IMR-90 (cell line): ENCODE measurements at regions not wholly inside any gene's neighbourhood (a gene's known extent, or its start where the extent isn't known, plus 50 kb on each side); places are given as distances from the start of the nearest gene placed in this dataset.

ENCODE experiments used
- ATAC-seq: fragments of 200-7000 bp; cut with Tn5 transposase; 2 replicates; pipeline ENCODE4 v1.9.1; 2020; ENCODE audit warnings: low read depth, mild to moderate bottlenecking, moderate library complexity
- BruUV-seq: library from RNA; stranded (reverse); fragments of 400-500 nt; replicated peaks from 2 replicates; lab custom pipeline; 2021; lab: Mats Ljungman, UMichigan
- CTCF ChIA-PET: fragments of 300-600 bp; formaldehyde crosslinking; extraction: SDS; loops from one replicate; lab custom pipeline; 2021; ENCODE audit warnings: antibody characterized with exemption; lab: Yijun Ruan, JAX
- POLR2A ChIA-PET: fragments of 300-600 bp; sonication (Branson Sonifier 250); formaldehyde crosslinking; loops from one replicate; lab custom pipeline; 2022; ENCODE audit warnings: antibody characterized with exemption; ENCODE audit not compliant: unreplicated experiment; lab: Charles Lee
- DNase-seq: peaks from one replicate; pipeline ENCODE4 v3.0.0; 2013
- H2AFZ ChIP-seq: replicated peaks from 2 replicates; pipeline ENCODE3; 2013; ENCODE audit warnings: low read length, mild to moderate bottlenecking; ENCODE audit not compliant: poor library complexity
- H2AK5ac ChIP-seq: 2 replicates; pipeline ENCODE4 v1.6.1; 2013; ENCODE audit warnings: low read depth, low read length, inconsistent platforms
- H2AK9ac ChIP-seq: replicated peaks from 2 replicates; pipeline ENCODE3; 2013; ENCODE audit warnings: mild to moderate bottlenecking, low read depth, low read length, moderate library complexity; ENCODE audit not compliant: poor library complexity
- H2BK120ac ChIP-seq: 2 replicates; pipeline ENCODE4 v1.6.1; 2013; ENCODE audit warnings: low read depth, low read length, inconsistent platforms
- H2BK15ac ChIP-seq: 3 replicates; pipeline ENCODE4 v1.6.1; 2013; ENCODE audit warnings: low read depth, low read length, inconsistent platforms
- H2BK20ac ChIP-seq: 2 replicates; pipeline ENCODE4 v1.6.1; 2013; ENCODE audit warnings: low read depth, mild to moderate bottlenecking, inconsistent platforms, low read length, moderate library complexity
- H2BK5ac ChIP-seq: 2 replicates; pipeline ENCODE4 v1.6.1; 2013; ENCODE audit warnings: mild to moderate bottlenecking, low read depth, low read length, inconsistent platforms; ENCODE audit not compliant: poor library complexity, severe bottlenecking
- H3K14ac ChIP-seq: replicated peaks from 2 replicates; pipeline ENCODE4 v1.6.1; 2013; ENCODE audit warnings: low read depth, low read length, inconsistent platforms
- H3K18ac ChIP-seq: 2 replicates; pipeline ENCODE4 v1.6.1; 2013; ENCODE audit warnings: low read depth, low read length, control low read depth
- H3K23ac ChIP-seq: 2 replicates; pipeline ENCODE4 v1.6.1; 2013; ENCODE audit warnings: low read depth, low read length, inconsistent platforms
- H3K27ac ChIP-seq: 2 replicates; pipeline ENCODE4 v1.5.1; 2013; ENCODE audit warnings: mild to moderate bottlenecking, control low read depth, low read length; ENCODE audit not compliant: insufficient read depth
- H3K27me3 ChIP-seq: 2 replicates; pipeline ENCODE4 v1.6.1; 2013; ENCODE audit warnings: low read length; ENCODE audit not compliant: control insufficient read depth, insufficient read depth
- H3K36me3 ChIP-seq: 2 replicates; pipeline ENCODE4 v1.6.1; 2013; ENCODE audit warnings: low read length, mixed read lengths; ENCODE audit not compliant: control insufficient read depth, insufficient read depth
- H3K4ac ChIP-seq: 2 replicates; pipeline ENCODE4 v1.6.1; 2013; ENCODE audit warnings: low read depth, low read length, inconsistent platforms
- H3K4me1 ChIP-seq: 2 replicates; pipeline ENCODE4 v1.6.1; 2013; ENCODE audit warnings: low read length, mixed read lengths; ENCODE audit not compliant: control insufficient read depth, insufficient read depth
- H3K4me2 ChIP-seq: 2 replicates; pipeline ENCODE4 v1.6.1; 2013; ENCODE audit warnings: low read depth, mild to moderate bottlenecking, control low read depth, low read length, moderate library complexity
- H3K4me3 ChIP-seq: 2 replicates; pipeline ENCODE4 v1.5.1; 2013; ENCODE audit warnings: low read depth, mild to moderate bottlenecking, control low read depth, low read length, moderate library complexity; ENCODE audit not compliant: insufficient read depth
- H3K56ac ChIP-seq: 2 replicates; pipeline ENCODE4 v1.6.1; 2013; ENCODE audit warnings: low read length, inconsistent platforms; ENCODE audit not compliant: insufficient read depth; ENCODE audit errors: extremely low read depth
- H3K79me1 ChIP-seq, 2 experiments: 2 replicates each; pipeline ENCODE4 v1.6.1; 2013; ENCODE audit warnings: low read length in 2 of 2, inconsistent platforms in 1 of 2, low read depth in 1 of 2
- H3K9ac ChIP-seq: 2 replicates; pipeline ENCODE4 v1.6.1; 2013; ENCODE audit warnings: low read depth, low read length, control low read depth
- H3K9me1 ChIP-seq: 2 replicates; pipeline ENCODE4 v1.6.1; 2013; ENCODE audit warnings: low read length, inconsistent platforms; ENCODE audit not compliant: insufficient read depth
- H3K9me3 ChIP-seq: 2 replicates; pipeline ENCODE4 v1.6.1; 2013; ENCODE audit warnings: low read length; ENCODE audit not compliant: control insufficient read depth, insufficient read depth
- H4K20me1 ChIP-seq: 2 replicates; pipeline ENCODE4 v1.6.1; 2013; ENCODE audit warnings: low read length, inconsistent platforms; ENCODE audit not compliant: insufficient read depth
- H4K5ac ChIP-seq: 2 replicates; pipeline ENCODE4 v1.6.1; 2013; ENCODE audit warnings: mild to moderate bottlenecking, low read depth, low read length, control low read depth
- H4K8ac ChIP-seq, 2 experiments: 2 replicates each; pipeline ENCODE4 v1.6.1; 2013; ENCODE audit warnings: low read depth in 2 of 2, low read length in 2 of 2, control low read depth in 1 of 2, inconsistent platforms in 1 of 2
- H4K91ac ChIP-seq: 2 replicates; pipeline ENCODE4 v1.6.1; 2013; ENCODE audit warnings: low read depth, low read length, inconsistent platforms; ENCODE audit not compliant: insufficient read depth
- BHLHE40 ChIP-seq: fragments of 150-350 bp; IDR thresholded peaks from 2 replicates; pipeline ENCODE4 v1.6.1; 2016; ENCODE audit warnings: mild to moderate bottlenecking, low read depth, low read length
- CEBPB ChIP-seq: IDR thresholded peaks from 2 replicates; pipeline ENCODE4 v1.6.1; 2012; ENCODE audit warnings: low read depth, low read length, improper control_type of control experiment
- CHD1 ChIP-seq: IDR thresholded peaks from 2 replicates; pipeline ENCODE4 v1.6.1; 2012; ENCODE audit warnings: low read depth, low read length, improper control_type of control experiment
- CTCF ChIP-seq: conservative IDR thresholded peaks from 2 replicates; pipeline ENCODE4 v1.5.1; 2012; ENCODE audit warnings: mild to moderate bottlenecking, low read depth, low read length, improper control_type of control experiment
- FOS ChIP-seq: fragments of 150-350 bp; IDR thresholded peaks from 2 replicates; pipeline ENCODE4 v1.6.1; 2016; ENCODE audit warnings: low read depth, low read length
- MAFK ChIP-seq: IDR thresholded peaks from 2 replicates; pipeline ENCODE4 v1.6.1; 2012; ENCODE audit warnings: low read depth, low read length, improper control_type of control experiment
- MAZ ChIP-seq: IDR thresholded peaks from 2 replicates; pipeline ENCODE4 v1.6.1; 2012; ENCODE audit warnings: low read depth, mild to moderate bottlenecking, low read length, improper control_type of control experiment, moderate library complexity, borderline replicate concordance
- MXI1 ChIP-seq: IDR thresholded peaks from 2 replicates; pipeline ENCODE4 v1.6.1; 2012; ENCODE audit warnings: low read depth, mild to moderate bottlenecking, low read length, moderate library complexity, borderline replicate concordance
- NFE2L2 ChIP-seq: fragments of 150-350 bp; IDR thresholded peaks from 2 replicates; pipeline ENCODE4 v1.6.1; 2016; ENCODE audit warnings: low read depth, mild to moderate bottlenecking, low read length
- POLR2A ChIP-seq: IDR thresholded peaks from 2 replicates; pipeline ENCODE4 v1.6.1; 2012; ENCODE audit warnings: mild to moderate bottlenecking, low read depth, low read length
- RAD21 ChIP-seq: IDR thresholded peaks from 2 replicates; pipeline ENCODE4 v1.6.1; 2012; ENCODE audit warnings: low read length, improper control_type of control experiment
- RCOR1 ChIP-seq: IDR thresholded peaks from 2 replicates; pipeline ENCODE4 v1.6.1; 2012; ENCODE audit warnings: mild to moderate bottlenecking, low read length, improper control_type of control experiment; ENCODE audit not compliant: insufficient replicate concordance
- RFX5 ChIP-seq: IDR thresholded peaks from 2 replicates; pipeline ENCODE4 v1.8.0; 2012; ENCODE audit warnings: low read depth, mild to moderate bottlenecking, low read length, moderate library complexity
- SMC3 ChIP-seq: fragments of 150-350 bp; IDR thresholded peaks from 2 replicates; pipeline ENCODE4 v1.6.1; 2016; ENCODE audit warnings: low read depth, mild to moderate bottlenecking, antibody characterized with exemption, low read length, moderate library complexity
- USF2 ChIP-seq: fragments of 150-350 bp; IDR thresholded peaks from 2 replicates; pipeline ENCODE4 v1.6.1; 2017; ENCODE audit warnings: mild to moderate bottlenecking, antibody characterized with exemption, low read length, low read depth
- WGBS, 2 experiments: methylation state at CpG; one replicate each; pipeline versions ENCODE4 v1.1.5 to v1.1.7; 2013; ENCODE audit warnings: missing lambda C conversion rate in 2 of 2; ENCODE audit not compliant: insufficient read length in 1 of 2; ENCODE audit errors: extremely low coverage in 2 of 2; 5-methylcytosine and 5-hydroxymethylcytosine counted together
- dilution Hi-C: fragments of 300-500 bp; cut with HindIII; formaldehyde crosslinking; loops from one replicate; pipeline ENCODE4 v1.14.3; 2018; ENCODE audit warnings: low sequenced_read_pairs; ENCODE audit not compliant: unreplicated experiment
- in situ Hi-C: fragments of 300-500 bp; cut with MboI; formaldehyde crosslinking; loops from 3 replicates; pipeline ENCODE4 v1.14.3; 2019; ENCODE audit warnings: low sequenced_read_pairs, inconsistent platforms, mixed read lengths
- intact Hi-C: fragments of 100-400 bp; cut with micrococcal nuclease; formaldehyde crosslinking; loops from 2 replicates; pipeline ENCODE4 v1.10.0; 2022
- TF ChIP-seq, protein P1 (sequence below): fragments of 150-350 bp; IDR thresholded peaks from 2 replicates; pipeline ENCODE4 v1.6.1; 2016; ENCODE audit warnings: low read depth, mild to moderate bottlenecking, low read length, moderate library complexity, borderline replicate concordance

DNA sequence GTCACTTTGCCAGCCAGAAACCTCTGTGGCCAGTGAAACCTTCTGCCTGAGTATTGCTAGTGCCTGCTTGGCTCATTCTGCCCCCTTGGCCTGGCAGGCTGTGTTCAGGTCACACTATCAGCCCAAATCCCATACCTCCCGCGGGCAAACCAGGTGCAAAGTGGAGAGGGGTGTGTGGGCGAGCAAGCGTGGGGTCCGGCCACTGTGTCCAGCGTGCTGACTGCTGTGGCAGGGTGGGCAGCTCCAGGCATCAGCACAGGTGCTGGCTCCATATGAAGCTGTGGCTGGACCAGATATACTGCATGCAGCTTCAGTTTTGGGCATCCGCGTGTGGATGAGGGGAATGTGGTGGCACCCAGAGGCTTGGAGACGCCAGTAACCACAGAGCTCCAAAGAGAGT, 576.5 kb upstream of the EDIL3 start:
- Histone ChIP-seq H3K9me1 (no peaks in the 10 kb centered on the region), H3K27me3 (no peaks in the 10 kb centered on the region), H2AK5ac (no peak overlapping the region), H3K79me1 (no peaks in the 10 kb centered on the region), H3K4ac (no peak overlapping the region), H2BK20ac (no peak overlapping the region), H3K9me3 (no peaks in the 10 kb centered on the region), H3K23ac (no peak overlapping the region), H2AK9ac (no peak overlapping the region), H3K4me3 (no peak overlapping the region), H3K56ac (no peak overlapping the region), H2BK5ac (no peak overlapping the region), H2BK15ac (no peak overlapping the region), H4K20me1 (no peaks in the 10 kb centered on the region), H3K4me1 (no peaks in the 10 kb centered on the region), H3K27ac (no peak overlapping the region), H4K91ac (no peak overlapping the region), H4K5ac (no peak overlapping the region), H3K4me2 (no peak overlapping the region), H2AFZ (no peak overlapping the region), H2BK120ac (no peak overlapping the region), H4K8ac (no peak overlapping the region), H3K14ac (no peak overlapping the region), H3K9ac (no peak overlapping the region), H3K36me3 (no peaks in the 10 kb centered on the region), H3K18ac (no peak overlapping the region)
- CTCF ChIA-PET: no interaction called here
- 20% methylated on average over 1 of the region's 9 CpGs; no CpG with 5 or more reads in 1 of the 2 experiments for WGBS, 2 experiments
- POLR2A ChIA-PET: no interaction called here
- intact Hi-C loops (no loop called here), in situ Hi-C loops (no loop called here), dilution Hi-C loops (no loop called here)
- no peak for DNase-seq
- no peak for TF ChIP-seq RAD21
- TF ChIP-seq RFX5: no peak
- no peak for TF ChIP-seq NFE2L2
- TF ChIP-seq FOS: no peak
- TF ChIP-seq MAZ: no peak
- no peak for TF ChIP-seq USF2
- no peak for TF ChIP-seq MXI1
- no peak for TF ChIP-seq RCOR1
- no peak for TF ChIP-seq CEBPB
- no peak for TF ChIP-seq CTCF
- TF ChIP-seq CHD1: no peak
- no peak for TF ChIP-seq POLR2A
- no peak for TF ChIP-seq MAFK
- TF ChIP-seq, protein P1, sequence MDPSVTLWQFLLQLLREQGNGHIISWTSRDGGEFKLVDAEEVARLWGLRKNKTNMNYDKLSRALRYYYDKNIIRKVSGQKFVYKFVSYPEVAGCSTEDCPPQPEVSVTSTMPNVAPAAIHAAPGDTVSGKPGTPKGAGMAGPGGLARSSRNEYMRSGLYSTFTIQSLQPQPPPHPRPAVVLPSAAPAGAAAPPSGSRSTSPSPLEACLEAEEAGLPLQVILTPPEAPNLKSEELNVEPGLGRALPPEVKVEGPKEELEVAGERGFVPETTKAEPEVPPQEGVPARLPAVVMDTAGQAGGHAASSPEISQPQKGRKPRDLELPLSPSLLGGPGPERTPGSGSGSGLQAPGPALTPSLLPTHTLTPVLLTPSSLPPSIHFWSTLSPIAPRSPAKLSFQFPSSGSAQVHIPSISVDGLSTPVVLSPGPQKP: no peak
- TF ChIP-seq SMC3: no peak
- TF ChIP-seq BHLHE40: no peak
- no TSS peak for BruUV-seq
- ATAC-seq: no peak
